ENCODE measurements at regions not wholly inside any gene's neighbourhood (a gene's known extent, or its start where the extent isn't known, plus 50 kb on each side); places are given as distances from the start of the nearest gene placed in this dataset.

- DNase-seq (ENCODE audit: low spot score), result no peak
- CTCF ChIA-PET, result no interaction called here
- POLR2A ChIA-PET (ENCODE audit: low non-redundant PET), result no interaction called here
- TF ChIP-seq CTCF (conservative IDR thresholded peaks at IDR 0.05; ENCODE audit: low read depth), result no peak
- no peak overlapping the region for H3K27ac ChIP-seq
Measured at GRCh38 chr15:37636736-37637135, 297.7 kb upstream of the TMCO5A start.

- CTCF ChIA-PET, result no interaction called here
- H3K27ac ChIP-seq, result no peak overlapping the region
- POLR2A ChIA-PET (ENCODE audit: low non-redundant PET), result no interaction called here
- TF ChIP-seq CTCF (conservative IDR thresholded peaks at IDR 0.05; ENCODE audit: low read depth), result no peak
- no peak for DNase-seq (ENCODE audit: low spot score)
Measured at GRCh38 chr15:37638116-37638515, 296.3 kb upstream of the TMCO5A start.

GRCh38 chr15:37638691-37639090 lies 295.7 kb upstream of the TMCO5A start:
- DNase-seq (ENCODE audit: low spot score), result no peak
- ChIA-PET CTCF (no interaction called here), POLR2A (ENCODE audit: low non-redundant PET) (no interaction called here)
- TF ChIP-seq CTCF (conservative IDR thresholded peaks at IDR 0.05; ENCODE audit: low read depth), result no peak
- H3K27ac ChIP-seq, result no peak overlapping the region

GRCh38 chr15:37652646-37653417 lies 281.6 kb upstream of the TMCO5A start:
- CTCF ChIA-PET, result no interaction called here
- H3K27ac ChIP-seq, result no peak overlapping the region
- TF ChIP-seq CTCF (conservative IDR thresholded peaks at IDR 0.05; ENCODE audit: low read depth), result no peak
- no peak for DNase-seq (ENCODE audit: low spot score)
- POLR2A ChIA-PET (ENCODE audit: low non-redundant PET), result no interaction called here

- CTCF ChIA-PET, result no interaction called here
- no peak for TF ChIP-seq CTCF (conservative IDR thresholded peaks at IDR 0.05; ENCODE audit: low read depth)
Measured at GRCh38 chr15:37678124-37678523, 256.3 kb upstream of the TMCO5A start.

GRCh38 chr15:37679627-37680026 lies 254.8 kb upstream of the TMCO5A start:
- ChIA-PET POLR2A (ENCODE audit: low non-redundant PET) (no interaction called here), CTCF (no interaction called here)
- H3K27ac ChIP-seq, result no peak overlapping the region
- TF ChIP-seq CTCF (conservative IDR thresholded peaks at IDR 0.05; ENCODE audit: low read depth), result no peak
- no peak for DNase-seq (ENCODE audit: low spot score)

More at GRCh38 chr15:37678124-37678523, 256.3 kb upstream of the TMCO5A start:
- DNase-seq (ENCODE audit: low spot score), result no peak
- no peak overlapping the region for H3K27ac ChIP-seq
- POLR2A ChIA-PET (ENCODE audit: low non-redundant PET), result no interaction called here
